OCI-M2 (cell line): ENCODE measurements at regions not wholly inside any gene's neighbourhood (a gene's known extent, or its start where the extent isn't known, plus 50 kb on each side); places are given as distances from the start of the nearest gene placed in this dataset.

ENCODE experiments used
- DNase-seq: peaks from one replicate; lab custom pipeline; 2025; ENCODE audit not compliant: unreplicated experiment; lab: John Stamatoyannopoulos, UW

DNA sequence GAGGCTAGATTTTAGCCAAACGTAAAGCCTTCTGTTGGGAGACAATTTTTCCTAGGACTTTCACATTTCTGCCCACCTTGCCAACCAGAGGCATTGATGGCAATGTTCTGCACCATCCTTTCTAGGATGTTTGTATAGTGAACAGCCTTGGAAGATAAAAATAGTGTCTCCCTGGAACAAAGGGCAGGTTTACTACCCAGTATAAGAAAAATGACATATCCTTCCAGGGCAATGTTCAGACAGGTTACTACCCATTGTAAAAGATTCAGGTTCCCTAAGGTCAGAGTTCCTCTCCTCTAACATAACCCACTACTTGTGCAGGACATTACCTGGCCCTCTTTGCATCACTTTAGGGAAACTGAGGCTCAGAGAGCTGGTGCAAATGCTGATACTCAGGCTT, 248.2 kb upstream of the VEPH1 start:
- no peak for DNase-seq

- no peak for DNase-seq
Measured at GRCh38 chr3:157746391-157746790, 243.2 kb upstream of the VEPH1 start.

GRCh38 chr3:157741607-157742006, 238.4 kb upstream of the VEPH1 start:
- DNase-seq: no peak

- DNase-seq: no peak
Measured at GRCh38 chr3:157738441-157738840, 235.2 kb upstream of the VEPH1 start.

- DNase-seq: no peak
Measured at GRCh38 chr3:157718800-157719199, 215.6 kb upstream of the VEPH1 start.

- DNase-seq: no peak
Measured at GRCh38 chr3:157713101-157713500, 209.9 kb upstream of the VEPH1 start.

DNA sequence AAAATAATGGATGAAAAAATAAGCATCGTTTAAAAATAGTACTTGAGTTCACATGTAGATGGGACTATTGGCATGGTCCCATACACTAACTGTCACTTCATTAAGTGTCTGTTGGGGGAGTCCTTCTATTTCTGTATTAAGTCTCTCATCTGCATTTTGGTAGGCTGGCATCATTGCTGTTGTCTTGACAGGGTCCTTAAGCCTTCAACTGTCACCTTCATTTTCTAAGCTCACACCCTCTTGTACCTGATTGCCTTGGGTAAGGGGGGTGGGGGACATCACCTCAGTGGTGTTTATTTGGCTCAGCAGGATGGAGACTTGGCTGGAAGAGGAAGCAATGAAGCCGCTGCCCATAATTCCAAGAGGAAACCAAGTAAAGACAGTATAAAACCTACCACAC, 202.0 kb upstream of the VEPH1 start:
- no peak for DNase-seq

DNA sequence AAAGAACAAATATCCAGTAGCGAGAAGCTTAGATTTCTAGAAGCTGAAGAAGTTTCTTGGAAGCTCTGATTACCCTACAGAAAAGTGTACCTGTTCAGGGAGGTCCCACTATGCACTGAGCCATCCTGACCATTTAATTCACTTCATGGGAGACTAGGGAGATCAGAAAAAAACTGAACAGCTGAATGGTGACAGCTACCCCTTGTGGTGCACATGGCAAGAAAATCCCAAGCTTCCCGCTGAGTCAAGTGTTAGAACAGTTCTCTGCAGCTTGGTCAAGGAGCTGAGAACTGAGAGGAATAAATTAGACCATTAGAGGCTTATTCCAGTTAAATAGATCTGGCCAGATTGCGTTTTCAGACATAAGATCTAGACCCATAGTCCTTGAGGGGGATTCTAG, 197.2 kb upstream of the VEPH1 start:
- DNase-seq: no peak

DNA sequence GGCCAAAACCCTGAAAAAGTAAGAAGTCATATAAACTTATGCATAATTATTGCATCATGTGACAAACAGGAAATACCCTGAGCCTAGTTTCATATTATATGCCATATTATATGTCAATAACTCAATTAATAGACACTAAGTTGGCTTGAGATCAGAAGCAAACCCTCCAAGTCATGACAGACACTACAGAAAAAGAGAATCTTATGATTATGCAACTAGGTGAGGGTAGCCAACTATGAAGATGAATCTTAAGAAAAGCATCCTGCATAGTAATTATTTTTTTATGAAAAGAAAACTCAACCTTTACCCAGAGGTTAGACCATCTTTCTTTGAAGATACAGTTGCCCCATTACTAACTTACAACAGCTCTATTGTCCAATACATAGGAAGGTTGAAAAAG, 192.4 kb upstream of the VEPH1 start:
- no peak for DNase-seq

DNA sequence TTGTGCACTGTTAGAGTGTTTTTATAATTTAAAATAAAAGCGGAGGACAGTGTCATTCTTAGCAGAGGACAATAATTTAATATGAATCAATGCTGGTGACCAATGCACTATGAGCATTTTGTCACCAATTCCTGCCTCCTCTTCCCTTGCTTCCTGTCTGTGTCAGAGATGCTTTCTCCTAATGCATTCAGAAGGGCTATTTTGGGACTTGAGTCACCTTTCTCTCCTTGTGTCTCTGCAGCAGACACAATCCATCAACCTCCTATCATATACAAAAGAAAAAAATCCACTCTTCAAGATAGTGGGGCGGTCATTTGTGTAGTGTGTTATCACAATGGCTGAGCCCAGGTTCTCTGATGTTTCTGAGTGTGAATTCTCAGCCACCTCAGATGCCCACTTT, 191.9 kb upstream of the VEPH1 start:
- no peak for DNase-seq

- no peak for DNase-seq
Measured at GRCh38 chr3:157693762-157694161, 190.5 kb upstream of the VEPH1 start.

DNA sequence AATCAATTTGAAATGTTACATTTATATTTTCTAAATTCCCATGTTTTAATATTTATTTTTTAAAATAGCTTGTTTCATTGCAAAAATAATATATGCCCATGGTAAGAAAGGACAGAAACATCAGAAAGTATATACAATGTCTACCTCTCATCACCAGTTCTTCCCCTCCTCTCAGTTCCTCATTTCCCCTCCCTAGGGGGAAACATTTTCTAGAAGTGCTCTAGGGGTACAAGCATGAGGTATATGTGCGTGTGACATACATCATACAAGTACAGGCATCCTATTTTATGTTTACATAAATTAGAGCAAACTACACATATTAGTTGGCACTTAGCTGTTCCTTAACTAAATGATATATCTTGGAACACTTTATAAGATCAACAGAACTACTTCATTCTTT, 189.3 kb upstream of the VEPH1 start:
- no peak for DNase-seq

- DNase-seq: no peak
Measured at GRCh38 chr3:157683668-157684067, 180.5 kb upstream of the VEPH1 start.

DNA sequence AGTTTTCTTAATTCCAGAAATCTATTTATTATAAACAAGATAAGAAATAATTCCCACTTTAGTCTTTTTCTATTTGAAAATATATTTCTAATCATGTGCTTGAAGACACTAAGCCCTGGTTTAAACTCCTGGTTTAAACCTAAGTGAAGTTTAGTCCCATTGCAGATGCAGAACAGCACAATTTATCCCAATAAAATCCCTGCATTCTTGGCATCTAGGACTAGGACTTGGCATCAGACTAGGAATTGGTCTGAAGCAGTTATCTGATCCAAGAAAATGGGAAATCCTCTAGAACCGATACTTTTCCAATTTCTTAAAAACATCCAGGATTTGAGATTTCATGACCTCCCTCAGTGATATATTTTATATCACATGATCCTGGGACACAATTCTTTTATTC, 168.8 kb upstream of the VEPH1 start:
- no peak for DNase-seq

DNA sequence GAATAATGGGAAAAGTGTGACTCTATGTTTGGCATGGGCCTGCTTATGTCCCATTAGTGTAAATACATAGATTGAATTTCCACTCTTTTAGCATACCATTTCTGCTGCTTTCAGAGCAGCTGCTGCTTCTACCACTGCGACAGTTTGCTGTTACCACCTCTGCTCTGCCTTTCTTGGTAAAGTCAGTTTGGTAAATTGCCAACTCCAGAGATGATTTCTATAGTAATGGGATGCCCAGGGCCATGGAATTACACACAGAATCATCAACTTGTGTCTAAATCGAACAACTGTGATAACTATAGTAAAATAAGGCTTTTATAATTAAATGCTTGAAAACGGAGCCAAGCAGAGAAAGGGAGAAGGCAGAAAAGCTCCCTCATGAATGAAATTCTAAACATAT, 168.4 kb upstream of the VEPH1 start:
- no peak for DNase-seq

GRCh38 chr3:157669416-157669815, 166.2 kb upstream of the VEPH1 start:
- no peak for DNase-seq

DNA sequence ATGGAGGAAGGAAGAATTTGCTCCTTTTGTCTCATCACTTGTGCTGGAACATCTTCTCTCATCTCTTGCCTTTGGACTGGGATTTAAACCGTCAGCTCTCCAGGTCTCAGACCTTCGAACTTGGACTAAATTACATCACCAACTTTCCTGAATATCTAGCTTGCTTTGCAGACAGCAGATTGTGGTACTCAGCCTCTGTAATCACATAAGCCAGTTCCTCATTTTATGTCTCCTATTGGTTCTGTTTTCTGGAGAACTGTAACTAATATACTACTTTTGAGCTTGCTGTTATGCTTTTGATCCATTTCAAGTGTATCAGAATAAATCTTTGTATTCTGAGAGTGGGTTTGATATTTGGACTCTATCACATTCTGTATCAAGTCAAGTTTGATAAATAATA, 164.3 kb upstream of the VEPH1 start:
- no peak for DNase-seq

DNA sequence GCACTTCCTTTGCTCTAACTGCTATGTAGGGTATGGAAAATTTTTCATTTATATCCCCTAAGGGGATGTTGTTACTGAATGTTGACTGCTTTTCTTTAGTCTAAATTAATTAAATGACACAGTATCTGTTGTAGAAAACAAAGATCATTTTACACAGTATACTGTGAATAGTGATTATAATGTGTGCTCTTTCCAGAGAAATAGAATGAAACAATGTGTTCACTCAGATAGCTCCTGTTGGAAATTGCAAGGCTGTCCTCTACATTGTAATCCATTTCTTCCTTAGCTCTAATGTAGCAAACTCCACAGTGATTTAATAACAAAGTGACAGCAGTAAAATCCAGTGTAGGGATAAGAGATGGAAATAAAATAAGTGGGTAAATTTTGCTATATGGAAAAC, 159.0 kb upstream of the VEPH1 start:
- DNase-seq: no peak

DNA sequence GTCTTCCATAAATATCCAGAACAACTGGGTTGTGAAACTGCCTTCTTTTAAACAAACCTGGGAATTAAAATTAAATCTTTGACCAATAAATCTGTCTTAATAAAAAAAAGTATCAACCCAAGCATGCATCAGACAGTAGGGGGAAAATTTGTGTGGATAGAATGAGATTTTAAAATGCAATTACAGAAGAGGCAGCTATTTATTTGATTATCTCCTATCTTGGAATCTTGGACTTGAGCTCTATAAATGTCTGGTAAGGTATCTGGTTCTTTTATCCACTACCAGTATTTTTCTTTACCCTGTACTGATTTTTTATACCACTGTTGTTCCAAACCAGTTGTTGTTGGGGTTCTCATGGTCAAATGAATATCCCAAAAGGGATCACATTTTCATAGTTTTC, 157.6 kb upstream of the VEPH1 start:
- DNase-seq: no peak

- no peak for DNase-seq
Measured at GRCh38 chr3:157652366-157652765, 149.2 kb upstream of the VEPH1 start.

DNA sequence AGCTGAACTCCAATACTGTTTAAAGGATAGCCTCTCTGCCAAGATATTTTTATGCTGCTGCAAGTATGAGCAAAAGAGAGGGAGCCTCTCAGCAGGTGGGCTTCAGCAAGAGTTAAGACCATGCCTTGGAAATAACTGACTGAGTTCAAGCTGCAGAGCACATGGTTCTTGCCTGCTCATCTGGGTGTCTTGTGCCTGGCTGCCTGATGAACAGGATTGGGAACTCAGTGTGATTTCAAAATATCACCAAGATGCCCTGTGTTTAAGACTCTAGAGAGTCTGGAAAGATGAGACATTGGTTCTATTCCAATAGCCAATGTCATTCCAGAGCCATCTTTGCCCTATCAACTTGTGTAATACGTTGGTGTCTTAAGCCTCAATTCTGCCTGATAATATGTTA, 147.5 kb upstream of the VEPH1 start:
- DNase-seq: no peak

DNA sequence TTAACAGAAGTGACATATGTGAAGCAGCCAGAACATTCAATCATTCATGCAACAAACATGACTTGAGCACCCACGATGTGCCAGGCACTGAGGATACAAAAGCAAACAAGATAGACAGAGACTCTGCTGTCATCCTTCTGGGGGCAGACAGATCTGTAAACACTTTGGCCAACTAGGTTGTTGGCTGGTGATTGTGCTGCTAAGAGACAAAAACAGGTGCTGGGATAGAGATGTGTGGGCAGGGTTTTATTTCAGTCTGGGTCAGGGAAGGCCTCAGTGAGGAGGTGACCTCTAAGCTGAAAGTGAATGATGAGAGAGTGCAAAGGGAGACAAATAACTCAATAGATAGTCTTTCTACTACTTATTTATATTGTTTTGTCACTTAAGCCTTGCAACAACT, 147.0 kb upstream of the VEPH1 start:
- no peak for DNase-seq

DNA sequence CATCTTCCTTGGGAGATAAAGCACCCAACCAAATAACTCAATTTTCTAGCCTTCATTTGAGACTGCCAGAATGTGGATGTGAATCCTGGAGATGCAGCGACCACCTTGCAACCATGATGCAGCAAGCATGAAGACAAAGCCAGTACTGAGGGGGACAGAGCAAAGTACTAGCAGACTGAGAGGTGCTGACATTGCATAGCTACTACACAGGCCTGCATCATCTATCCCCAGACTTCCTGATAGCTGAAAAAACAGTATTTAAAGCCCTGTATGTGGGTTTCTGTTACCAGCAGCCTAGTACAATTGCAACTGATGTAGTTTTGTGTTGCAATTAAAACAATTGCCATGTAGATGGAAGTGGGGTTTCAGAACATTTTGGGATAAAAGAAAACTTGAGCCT, 146.3 kb upstream of the VEPH1 start:
- DNase-seq: no peak

DNA sequence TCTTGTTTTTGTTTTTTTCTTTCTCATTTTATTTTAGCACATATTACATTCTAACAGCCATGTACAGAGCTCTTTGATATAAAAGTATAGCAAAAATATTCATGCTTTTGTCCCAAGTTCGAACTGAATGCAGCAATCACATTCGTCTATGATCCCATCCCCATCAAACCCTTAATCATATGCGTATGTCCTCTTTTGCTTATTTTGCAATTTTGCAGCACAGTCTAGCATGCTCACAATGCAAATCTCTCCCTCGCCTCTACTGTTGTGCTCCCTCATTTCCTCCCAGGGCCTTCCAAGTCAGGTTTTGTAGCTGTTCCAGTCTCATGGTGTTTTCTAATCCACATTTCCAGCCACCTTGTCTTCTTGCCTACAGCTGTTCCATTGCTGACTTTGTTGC, 144.6 kb upstream of the VEPH1 start:
- no peak for DNase-seq
